Spinal cord (tissue), 9 donors: ENCODE measurements at regions not wholly inside any gene's neighbourhood (a gene's known extent, or its start where the extent isn't known, plus 50 kb on each side); places are given as distances from the start of the nearest gene placed in this dataset.
A peak's percentile ranks its signal among the peaks of the same experiment; 100 is the strongest.

Source experiments
- DNase-seq, 6 donors: peaks; one replicate each; pipeline versions ENCODE4 v3.0.0 to v3.0.0-alpha.2; 2013 to 2015; ENCODE audit warnings: low spot score in 6 of 6, low read depth in 4 of 6
- H3K27ac ChIP-seq: one replicate; pipeline ENCODE4 v1.5.1; 2013; ENCODE audit warnings: low read depth, low read length, control low read depth
- H3K27me3 ChIP-seq: one replicate; pipeline ENCODE4 v1.6.1; 2013; ENCODE audit warnings: low read length; ENCODE audit not compliant: control insufficient read depth, insufficient read depth
- H3K36me3 ChIP-seq: one replicate; pipeline ENCODE4 v1.6.1; 2013; ENCODE audit warnings: low read length; ENCODE audit not compliant: control insufficient read depth, insufficient read depth
- H3K4me1 ChIP-seq: one replicate; pipeline ENCODE4 v1.6.1; 2013; ENCODE audit warnings: low read length; ENCODE audit not compliant: control insufficient read depth, insufficient read depth
- H3K4me3 ChIP-seq: one replicate; pipeline ENCODE4 v1.5.1; 2013; ENCODE audit warnings: low read depth, low read length, control low read depth
- H3K9me3 ChIP-seq: one replicate; pipeline ENCODE4 v1.6.1; 2013; ENCODE audit warnings: low read length; ENCODE audit not compliant: control insufficient read depth, insufficient read depth
- WGBS: methylation state at CpG from one replicate; pipeline ENCODE4 v1.1.5; 2013; ENCODE audit warnings: missing lambda C conversion rate; ENCODE audit not compliant: insufficient coverage; 5-methylcytosine and 5-hydroxymethylcytosine counted together
- donor health status: healthy.

DNA sequence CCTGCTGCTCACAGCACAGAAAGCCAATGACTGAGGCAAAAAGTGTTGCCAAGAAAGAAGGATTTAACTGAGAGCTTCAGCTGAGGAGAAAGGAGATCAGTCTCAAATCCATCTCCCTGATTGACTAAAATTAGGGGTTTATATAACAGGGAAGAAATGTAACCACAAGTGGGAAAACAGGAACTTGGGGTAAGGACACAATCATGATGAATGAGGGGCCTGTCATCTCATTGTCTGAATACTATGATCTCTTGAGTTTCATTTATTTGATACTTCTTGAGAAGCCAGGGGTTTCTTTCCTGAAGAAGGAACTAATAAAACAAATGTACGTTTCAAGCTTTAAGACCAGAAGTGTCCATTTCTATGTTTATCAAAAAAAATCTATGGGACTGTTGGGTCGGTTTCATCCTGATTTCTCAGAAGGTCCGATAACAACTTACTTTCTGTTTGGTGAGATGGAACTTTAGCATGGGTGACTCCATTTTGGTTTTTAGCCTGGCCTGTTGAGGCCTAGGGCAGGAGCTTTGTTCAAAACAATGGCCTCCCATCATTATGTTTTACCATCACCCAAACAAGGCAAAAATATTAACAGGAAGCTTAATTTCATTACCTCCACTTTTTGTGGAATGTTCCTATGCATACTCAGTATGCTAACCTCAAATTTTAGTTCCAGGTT is 76.6 kb upstream of the PIAS1 start:
- Histone ChIP-seq H3K27ac (no peak overlapping the region), H3K4me3 (no peak overlapping the region), H3K4me1 (no peaks in the 10 kb centered on the region), H3K9me3 (no peaks in the 10 kb centered on the region), H3K36me3 (no peaks in the 10 kb centered on the region), H3K27me3 (no peaks in the 10 kb centered on the region)
- DNase-seq: no peak
- 100% methylated on average over 1 of the region's 3 CpGs for WGBS

DNA sequence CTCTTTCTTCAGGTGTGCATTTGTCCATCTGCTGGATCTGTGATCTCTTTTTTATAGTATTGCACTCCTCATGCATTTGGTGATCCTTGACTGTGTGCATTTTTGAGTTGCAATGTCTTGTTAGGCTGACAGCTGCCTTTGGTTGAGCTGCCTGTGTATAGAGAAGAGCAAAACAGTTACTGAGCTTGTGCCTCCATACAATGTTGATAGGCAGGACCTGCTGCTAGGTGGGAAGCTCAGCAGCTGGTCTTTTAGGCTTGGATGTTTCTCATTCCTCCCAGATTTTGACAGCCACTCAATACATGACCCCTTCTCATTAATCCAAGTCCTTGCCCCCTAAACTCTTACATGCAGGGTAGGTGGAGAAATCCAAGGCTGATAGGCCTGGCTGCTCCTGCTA is 74.8 kb upstream of the PIAS1 start:
- H3K4me3 ChIP-seq: no peak overlapping the region
- H3K4me1 ChIP-seq: no peaks in the 10 kb centered on the region
- no peaks in the 10 kb centered on the region for H3K9me3 ChIP-seq
- DNase-seq: no peak
- no peak overlapping the region for H3K27ac ChIP-seq
- no peaks in the 10 kb centered on the region for H3K27me3 ChIP-seq
- no peaks in the 10 kb centered on the region for H3K36me3 ChIP-seq

DNA sequence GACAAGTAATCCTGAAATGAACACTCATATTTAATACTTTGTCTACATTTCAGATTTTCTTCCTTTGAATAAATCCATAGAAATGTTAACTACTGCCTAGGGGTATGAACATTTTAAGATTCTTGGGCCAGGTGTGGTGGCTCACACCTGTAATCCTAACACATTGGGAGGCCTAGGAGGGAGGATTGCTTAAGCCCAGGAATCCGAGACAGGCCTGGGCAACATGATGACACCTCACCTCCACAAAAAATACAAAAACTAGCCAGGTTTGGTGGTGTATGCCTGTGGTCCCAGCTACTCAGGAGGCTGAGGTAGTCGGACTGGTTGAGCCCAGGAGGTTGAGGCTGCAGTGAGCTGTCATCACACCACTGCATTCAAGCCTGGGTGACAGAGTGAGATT is 73.9 kb upstream of the PIAS1 start:
- Histone ChIP-seq H3K9me3 (no peaks in the 10 kb centered on the region), H3K27me3 (no peaks in the 10 kb centered on the region), H3K36me3 (no peaks in the 10 kb centered on the region), H3K27ac (no peak overlapping the region), H3K4me3 (no peak overlapping the region), H3K4me1 (no peaks in the 10 kb centered on the region)
- no CpG with 5 or more reads among the region's 2 CpGs for WGBS
- DNase-seq: no peak

DNA sequence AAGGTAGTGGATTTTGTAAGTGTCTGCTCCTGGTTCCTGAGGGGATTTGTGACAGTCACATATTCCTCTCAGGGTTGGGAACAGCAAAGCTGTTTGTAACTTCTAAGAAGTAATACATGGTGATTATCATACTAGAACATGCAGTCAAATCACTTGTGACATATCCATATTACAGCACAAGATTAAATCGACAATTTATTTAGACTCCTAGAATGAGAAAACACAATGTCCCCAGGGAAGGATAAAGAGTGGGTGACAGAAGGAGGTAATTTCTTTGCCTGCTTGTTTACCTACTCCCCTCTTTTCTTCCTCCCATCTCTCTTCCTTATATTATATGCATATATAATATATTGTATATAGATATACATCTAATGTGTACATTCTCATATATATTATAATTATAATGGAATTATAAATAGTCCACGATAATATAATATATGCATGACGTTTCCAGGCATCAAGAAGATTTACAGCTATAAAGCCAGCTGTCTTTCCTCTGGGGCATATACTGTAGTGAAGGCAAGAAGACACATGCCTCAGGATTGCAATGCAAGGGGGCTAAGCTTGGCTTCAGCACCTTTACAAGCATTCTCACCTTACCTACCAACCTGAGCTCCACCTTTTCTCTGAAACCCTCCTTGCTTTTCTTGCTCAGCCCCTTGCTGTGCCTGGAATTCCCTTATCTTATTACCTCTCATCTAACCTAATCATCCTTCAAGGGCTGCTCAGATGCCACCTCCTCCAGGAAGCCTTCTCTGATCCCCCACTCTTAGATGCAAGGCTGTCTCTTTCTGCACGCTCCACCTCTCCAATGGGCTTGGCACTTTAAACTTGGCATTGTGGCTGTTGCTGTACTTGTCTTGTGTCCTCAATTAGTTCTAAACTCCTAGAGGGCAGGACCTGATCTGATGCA is 73.1 kb upstream of the PIAS1 start:
- peak in 1 of 6 donors; percentile 57 for DNase-seq

DNA sequence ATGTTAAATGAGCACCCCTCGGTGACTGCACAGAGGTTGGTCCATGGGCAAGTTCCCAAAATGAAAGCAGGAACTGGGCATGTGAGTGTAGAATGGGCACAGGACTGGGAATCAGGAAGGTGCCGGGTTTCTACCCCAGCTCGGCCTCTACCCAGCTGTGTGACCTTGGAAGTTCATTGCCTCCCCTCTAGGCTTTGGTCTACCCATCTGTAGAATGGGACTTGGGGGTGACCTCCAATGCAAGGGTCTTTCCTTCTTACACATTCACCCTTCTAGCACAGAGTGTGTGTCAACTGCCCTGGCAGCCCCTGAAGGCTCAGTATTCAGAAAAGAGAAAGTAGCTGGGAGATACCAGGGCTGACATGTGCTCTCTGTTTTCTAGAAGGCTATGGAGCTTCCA is 72.3 kb upstream of the PIAS1 start:
- Histone ChIP-seq H3K27me3 (no peaks in the 10 kb centered on the region), H3K4me1 (no peaks in the 10 kb centered on the region), H3K36me3 (no peaks in the 10 kb centered on the region), H3K9me3 (no peaks in the 10 kb centered on the region), H3K4me3 (no peak overlapping the region), H3K27ac (no peak overlapping the region)
- WGBS: 76% methylated on average over 2 of the region's 3 CpGs
- no peak for DNase-seq

More for the DNA sequence above, 73.1 kb upstream of the PIAS1 start:
- no peaks in the 10 kb centered on the region for H3K27me3 ChIP-seq
- no peaks in the 10 kb centered on the region for H3K4me1 ChIP-seq
- 100% methylated on average over 1 of the region's 4 CpGs for WGBS
- H3K9me3 ChIP-seq: no peaks in the 10 kb centered on the region
- H3K27ac ChIP-seq: no peak overlapping the region
- H3K4me3 ChIP-seq: no peak overlapping the region
- no peaks in the 10 kb centered on the region for H3K36me3 ChIP-seq

DNA sequence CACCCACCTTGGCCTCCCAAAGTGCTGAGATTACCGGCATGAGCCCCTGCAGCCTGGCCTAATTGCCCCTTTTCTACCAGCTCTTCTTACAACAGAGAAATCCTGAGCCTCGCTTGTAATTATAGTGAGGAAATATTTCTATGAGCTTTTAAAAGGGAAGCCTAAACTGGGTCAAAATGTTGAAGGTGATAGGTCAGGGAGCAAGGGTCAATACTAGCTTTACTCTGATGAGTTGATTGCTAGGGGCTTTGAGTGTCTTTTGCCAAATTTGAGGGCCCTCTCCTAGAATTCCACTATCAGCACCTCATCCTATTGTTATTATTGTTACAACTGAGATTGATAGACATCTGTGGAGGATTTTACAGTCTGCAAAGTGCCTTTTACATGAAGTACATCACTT is 62.4 kb upstream of the PIAS1 start:
- H3K27ac ChIP-seq: no peak overlapping the region
- no peaks in the 10 kb centered on the region for H3K4me1 ChIP-seq
- DNase-seq: peak in 1 of 6 donors; percentile 12
- no peaks in the 10 kb centered on the region for H3K36me3 ChIP-seq
- no peaks in the 10 kb centered on the region for H3K27me3 ChIP-seq
- H3K9me3 ChIP-seq: no peaks in the 10 kb centered on the region
- H3K4me3 ChIP-seq: no peak overlapping the region
- WGBS: no CpG with 5 or more reads among the region's 2 CpGs

DNA sequence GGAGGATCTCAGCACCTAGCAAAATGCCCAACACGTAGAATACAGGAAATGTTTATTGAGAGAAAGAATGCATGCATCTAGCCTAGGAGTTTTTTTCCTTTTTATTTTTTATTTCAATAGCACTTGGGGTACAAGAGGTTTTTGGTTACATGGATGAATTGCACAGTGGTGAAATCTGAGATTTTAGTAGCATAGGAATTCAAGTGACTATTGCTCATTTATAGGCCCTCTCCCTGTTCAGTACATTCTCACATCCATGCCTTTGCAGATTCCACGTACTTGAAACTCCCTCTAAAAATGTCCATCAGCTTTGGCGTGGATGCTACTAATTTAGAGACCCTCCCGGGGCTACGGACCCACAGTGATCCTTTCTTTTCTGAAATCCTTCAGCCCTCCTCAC is 61.7 kb upstream of the PIAS1 start:
- H3K9me3 ChIP-seq: no peaks in the 10 kb centered on the region
- 86% methylated on average over 4 of the region's 5 CpGs for WGBS
- H3K4me3 ChIP-seq: no peak overlapping the region
- H3K27ac ChIP-seq: no peak overlapping the region
- DNase-seq: no peak
- H3K36me3 ChIP-seq: no peaks in the 10 kb centered on the region
- no peaks in the 10 kb centered on the region for H3K27me3 ChIP-seq
- no peaks in the 10 kb centered on the region for H3K4me1 ChIP-seq

DNA sequence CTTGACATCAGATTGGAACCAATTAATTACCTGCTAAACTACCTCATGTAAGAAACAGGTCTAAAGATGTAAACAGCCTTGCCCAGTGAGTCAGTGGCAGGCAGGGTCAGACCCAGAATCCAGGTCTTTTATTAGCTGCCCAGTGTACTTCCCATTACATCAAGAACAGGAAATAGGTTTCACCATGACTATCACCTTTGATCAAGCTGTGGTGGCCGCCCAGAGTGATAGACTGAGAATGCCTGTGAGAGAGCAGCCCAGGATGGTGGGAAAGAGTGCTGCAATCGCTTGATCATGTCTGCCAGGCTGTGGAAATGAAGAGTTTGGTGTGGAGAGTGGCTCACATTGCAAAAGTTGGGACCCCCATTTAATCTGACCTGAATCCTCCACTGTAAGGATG is 61.3 kb upstream of the PIAS1 start:
- WGBS: no CpG with 5 or more reads among the region's 2 CpGs
- no peak for DNase-seq
- Histone ChIP-seq H3K27me3 (no peaks in the 10 kb centered on the region), H3K9me3 (no peaks in the 10 kb centered on the region), H3K4me1 (no peaks in the 10 kb centered on the region), H3K27ac (no peak overlapping the region), H3K4me3 (no peak overlapping the region), H3K36me3 (no peaks in the 10 kb centered on the region)

DNA sequence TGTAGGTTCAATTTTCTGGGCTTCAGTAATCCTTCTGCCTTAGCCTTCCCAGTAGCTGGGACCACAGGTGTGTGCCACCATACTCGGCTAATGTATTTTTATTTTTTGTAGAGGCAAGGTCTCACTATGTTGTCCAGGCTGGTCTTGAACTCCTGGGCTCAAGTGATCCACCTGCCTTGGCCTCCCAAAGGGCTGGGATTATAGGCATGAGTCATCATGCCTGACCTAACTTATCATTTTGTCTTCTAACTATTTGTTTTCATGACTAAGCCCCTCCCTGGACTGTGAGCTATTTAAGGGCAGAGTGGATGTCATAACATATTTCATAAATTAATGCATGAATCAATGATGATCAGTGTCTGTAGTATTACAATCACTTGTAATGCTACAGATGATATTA is 56.1 kb upstream of the PIAS1 start:
- Histone ChIP-seq H3K9me3 (no peaks in the 10 kb centered on the region), H3K4me3 (no peak overlapping the region), H3K4me1 (peaks cover 4% of the 10 kb centered on the region), H3K36me3 (no peaks in the 10 kb centered on the region), H3K27ac (no peak overlapping the region), H3K27me3 (no peaks in the 10 kb centered on the region)
- DNase-seq: no peak
- WGBS: 100% methylated on average over 1 of the region's 1 CpG
